ENCODE measurements at regions not wholly inside any gene's neighbourhood (a gene's known extent, or its start where the extent isn't known, plus 50 kb on each side); places are given as distances from the start of the nearest gene placed in this dataset.

DNA sequence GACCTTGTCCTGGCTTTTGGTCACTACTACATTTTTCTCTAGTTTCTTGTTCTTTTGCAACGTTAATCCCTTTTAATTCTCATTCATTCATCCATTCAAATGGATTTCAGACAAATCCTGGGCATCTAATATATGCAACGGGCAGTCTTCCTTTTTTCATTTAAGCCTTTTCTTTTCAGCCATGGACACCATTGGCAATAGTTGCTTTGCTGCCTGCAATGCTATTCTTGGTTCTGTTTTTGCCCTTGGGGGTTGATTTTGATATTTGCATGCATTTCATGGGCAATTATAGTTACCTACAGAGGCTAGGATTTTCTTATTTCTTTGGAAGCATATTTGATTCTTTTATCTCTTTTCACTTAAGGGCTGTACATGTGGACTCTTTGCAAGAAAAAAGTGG is 180.5 kb upstream of the ARX start:
- TF ChIP-seq POLR2A (IDR thresholded peaks at IDR 0.05; ENCODE audit: extremely low read depth, insufficient read length) = no peak
- TF ChIP-seq, protein P1, sequence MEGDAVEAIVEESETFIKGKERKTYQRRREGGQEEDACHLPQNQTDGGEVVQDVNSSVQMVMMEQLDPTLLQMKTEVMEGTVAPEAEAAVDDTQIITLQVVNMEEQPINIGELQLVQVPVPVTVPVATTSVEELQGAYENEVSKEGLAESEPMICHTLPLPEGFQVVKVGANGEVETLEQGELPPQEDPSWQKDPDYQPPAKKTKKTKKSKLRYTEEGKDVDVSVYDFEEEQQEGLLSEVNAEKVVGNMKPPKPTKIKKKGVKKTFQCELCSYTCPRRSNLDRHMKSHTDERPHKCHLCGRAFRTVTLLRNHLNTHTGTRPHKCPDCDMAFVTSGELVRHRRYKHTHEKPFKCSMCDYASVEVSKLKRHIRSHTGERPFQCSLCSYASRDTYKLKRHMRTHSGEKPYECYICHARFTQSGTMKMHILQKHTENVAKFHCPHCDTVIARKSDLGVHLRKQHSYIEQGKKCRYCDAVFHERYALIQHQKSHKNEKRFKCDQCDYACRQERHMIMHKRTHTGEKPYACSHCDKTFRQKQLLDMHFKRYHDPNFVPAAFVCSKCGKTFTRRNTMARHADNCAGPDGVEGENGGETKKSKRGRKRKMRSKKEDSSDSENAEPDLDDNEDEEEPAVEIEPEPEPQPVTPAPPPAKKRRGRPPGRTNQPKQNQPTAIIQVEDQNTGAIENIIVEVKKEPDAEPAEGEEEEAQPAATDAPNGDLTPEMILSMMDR (IDR thresholded peaks at IDR 0.05; ENCODE audit: low read depth, low read length) = no peak
- TF ChIP-seq, protein P2, sequence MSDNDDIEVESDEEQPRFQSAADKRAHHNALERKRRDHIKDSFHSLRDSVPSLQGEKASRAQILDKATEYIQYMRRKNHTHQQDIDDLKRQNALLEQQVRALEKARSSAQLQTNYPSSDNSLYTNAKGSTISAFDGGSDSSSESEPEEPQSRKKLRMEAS (IDR thresholded peaks at IDR 0.05; ENCODE audit: low read depth, low read length) = no peak
